K562 (cell line): ENCODE measurements at regions not wholly inside any gene's neighbourhood (a gene's known extent, or its start where the extent isn't known, plus 50 kb on each side); places are given as distances from the start of the nearest gene placed in this dataset.

Experiments used
- BRCA1 ChIP-seq, 2 experiments: fragments of 450-650 bp in 1 of 2; sonication (generic) in 1 of 2; formaldehyde crosslinking in 1 of 2; IDR thresholded peaks; 2 replicates each; pipeline versions ENCODE4 v1.5.0 to v1.6.1; 2017 to 2020; ENCODE audit warnings: mild to moderate bottlenecking in 1 of 2, missing genetic modification reagents in 1 of 2
- CREBBP ChIP-seq: IDR thresholded peaks from one replicate; pipeline ENCODE4 v1.6.1; 2012; ENCODE audit warnings: low read depth, mild to moderate bottlenecking, control low read depth, inconsistent platforms, low read length
- FOXA1 ChIP-seq: fragments of 450-650 bp; IDR thresholded peaks from 2 replicates; pipeline ENCODE4 v1.6.1; 2016; ENCODE audit warnings: mild to moderate bottlenecking, borderline replicate concordance
- GATA2 ChIP-seq: sonication (generic); formaldehyde crosslinking; IDR thresholded peaks from 2 replicates; pipeline ENCODE4 v1.4.0; 2020; ENCODE audit warnings: mild to moderate bottlenecking, missing genetic modification reagents
- L3MBTL2 ChIP-seq: fragments of 450-650 bp; IDR thresholded peaks from 2 replicates; pipeline ENCODE4 v1.6.1; 2016; ENCODE audit warnings: mild to moderate bottlenecking, moderate library complexity
- OTX1 ChIP-seq: fragments of 450-650 bp; formaldehyde crosslinking; IDR thresholded peaks from 2 replicates; pipeline ENCODE4 v1.4.0; 2022; ENCODE audit warnings: mild to moderate bottlenecking
- PHB ChIP-seq: fragments of 250-450 bp; sonication (Bioruptor Pico); IDR thresholded peaks from 2 replicates; pipeline ENCODE4 v1.5.0; 2021
- SAFB2 ChIP-seq: fragments of 200-400 bp; formaldehyde crosslinking; IDR thresholded peaks from 2 replicates; pipeline ENCODE4 v1.6.1; 2018; ENCODE audit warnings: borderline replicate concordance, low read length, low read depth, moderate library complexity; ENCODE audit not compliant: severe bottlenecking
- SP1 ChIP-seq: sonication (generic); formaldehyde crosslinking; IDR thresholded peaks from 2 replicates; pipeline ENCODE4 v1.8.1; 2022; ENCODE audit warnings: mild to moderate bottlenecking, missing genetic modification reagents
- SREBF1 ChIP-seq: fragments of 150-350 bp; IDR thresholded peaks from 2 replicates; pipeline ENCODE4 v1.6.1; 2014; ENCODE audit warnings: antibody characterized with exemption, low read depth, low read length, borderline replicate concordance
- TARDBP ChIP-seq: fragments of 450-650 bp; IDR thresholded peaks from 2 replicates; pipeline ENCODE4 v1.6.1; 2016
- THRA ChIP-seq: fragments of 450-650 bp; IDR thresholded peaks from 2 replicates; pipeline ENCODE4 v1.6.1; 2017; ENCODE audit warnings: mild to moderate bottlenecking, moderate library complexity
- TOE1 ChIP-seq, 2 experiments: fragments of 450-650 bp in 1 of 2; sonication (generic) in 1 of 2; formaldehyde crosslinking in 1 of 2; IDR thresholded peaks; 2 replicates each; pipeline versions ENCODE4 v1.7.1 to v1.8.0; 2016 to 2022; ENCODE audit warnings: borderline replicate concordance in 2 of 2, mild to moderate bottlenecking in 2 of 2, antibody characterized with exemption in 1 of 2, inconsistent platforms in 1 of 2, low read depth in 1 of 2, missing genetic modification reagents in 1 of 2, moderate library complexity in 1 of 2
- ZNF445 ChIP-seq: fragments of 250-450 bp; sonication (Bioruptor Pico); IDR thresholded peaks from 2 replicates; pipeline ENCODE4 v1.4.0; 2020; ENCODE audit warnings: low read depth, mild to moderate bottlenecking, moderate library complexity
- ZNF707 ChIP-seq: fragments of 250-450 bp; sonication (Bioruptor Pico); conservative IDR thresholded peaks from 2 replicates; pipeline ENCODE4 v1.8.0; 2022; ENCODE audit warnings: inconsistent platforms, mild to moderate bottlenecking, moderate library complexity
- ZNF79 ChIP-seq: fragments of 250-450 bp; sonication (Bioruptor Pico); IDR thresholded peaks from 2 replicates; pipeline ENCODE4 v1.4.0; 2020; ENCODE audit warnings: low read depth, mild to moderate bottlenecking, moderate library complexity
- TF ChIP-seq, protein P1 (sequence below): sonication (generic); formaldehyde crosslinking; IDR thresholded peaks from 2 replicates; pipeline ENCODE4 v1.8.0; 2022; ENCODE audit warnings: mild to moderate bottlenecking, missing genetic modification reagents
- TF ChIP-seq, protein P2 (sequence below): IDR thresholded peaks from 2 replicates; pipeline ENCODE4 v1.6.1; 2016; ENCODE audit warnings: missing genetic modification characterization, missing compliant biosample characterization
- TF ChIP-seq, protein P3 (sequence below): fragments of 250-450 bp; sonication (Bioruptor Pico); IDR thresholded peaks from 2 replicates; pipeline ENCODE4 v1.8.0; 2021; ENCODE audit warnings: borderline replicate concordance, mild to moderate bottlenecking, moderate library complexity; ENCODE audit not compliant: poor library complexity, severe bottlenecking

DNA sequence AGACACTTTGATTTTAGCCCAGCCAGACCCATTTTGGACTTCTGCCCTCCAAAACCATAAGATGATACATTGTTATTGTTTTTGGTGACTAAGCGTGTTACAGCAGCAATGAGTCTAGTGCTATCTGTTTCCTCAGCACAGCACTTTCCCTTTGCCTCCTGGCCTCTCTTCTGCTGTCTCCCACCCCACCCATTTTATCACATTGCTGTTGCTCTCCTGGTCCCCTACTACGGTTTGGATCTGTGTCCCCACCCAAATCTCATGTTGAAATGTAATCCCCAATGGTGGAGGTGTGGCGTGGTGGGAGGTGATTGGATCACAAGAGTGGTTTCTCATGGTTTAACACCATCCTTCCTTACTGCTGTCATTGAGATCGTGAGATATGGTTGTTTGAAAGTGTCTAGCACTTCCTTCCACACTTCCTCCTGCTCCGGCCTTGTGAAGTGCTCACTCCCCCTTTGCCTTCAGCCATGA is 59.8 kb upstream of the CD82 start (continued):
- TF ChIP-seq, protein P1, sequence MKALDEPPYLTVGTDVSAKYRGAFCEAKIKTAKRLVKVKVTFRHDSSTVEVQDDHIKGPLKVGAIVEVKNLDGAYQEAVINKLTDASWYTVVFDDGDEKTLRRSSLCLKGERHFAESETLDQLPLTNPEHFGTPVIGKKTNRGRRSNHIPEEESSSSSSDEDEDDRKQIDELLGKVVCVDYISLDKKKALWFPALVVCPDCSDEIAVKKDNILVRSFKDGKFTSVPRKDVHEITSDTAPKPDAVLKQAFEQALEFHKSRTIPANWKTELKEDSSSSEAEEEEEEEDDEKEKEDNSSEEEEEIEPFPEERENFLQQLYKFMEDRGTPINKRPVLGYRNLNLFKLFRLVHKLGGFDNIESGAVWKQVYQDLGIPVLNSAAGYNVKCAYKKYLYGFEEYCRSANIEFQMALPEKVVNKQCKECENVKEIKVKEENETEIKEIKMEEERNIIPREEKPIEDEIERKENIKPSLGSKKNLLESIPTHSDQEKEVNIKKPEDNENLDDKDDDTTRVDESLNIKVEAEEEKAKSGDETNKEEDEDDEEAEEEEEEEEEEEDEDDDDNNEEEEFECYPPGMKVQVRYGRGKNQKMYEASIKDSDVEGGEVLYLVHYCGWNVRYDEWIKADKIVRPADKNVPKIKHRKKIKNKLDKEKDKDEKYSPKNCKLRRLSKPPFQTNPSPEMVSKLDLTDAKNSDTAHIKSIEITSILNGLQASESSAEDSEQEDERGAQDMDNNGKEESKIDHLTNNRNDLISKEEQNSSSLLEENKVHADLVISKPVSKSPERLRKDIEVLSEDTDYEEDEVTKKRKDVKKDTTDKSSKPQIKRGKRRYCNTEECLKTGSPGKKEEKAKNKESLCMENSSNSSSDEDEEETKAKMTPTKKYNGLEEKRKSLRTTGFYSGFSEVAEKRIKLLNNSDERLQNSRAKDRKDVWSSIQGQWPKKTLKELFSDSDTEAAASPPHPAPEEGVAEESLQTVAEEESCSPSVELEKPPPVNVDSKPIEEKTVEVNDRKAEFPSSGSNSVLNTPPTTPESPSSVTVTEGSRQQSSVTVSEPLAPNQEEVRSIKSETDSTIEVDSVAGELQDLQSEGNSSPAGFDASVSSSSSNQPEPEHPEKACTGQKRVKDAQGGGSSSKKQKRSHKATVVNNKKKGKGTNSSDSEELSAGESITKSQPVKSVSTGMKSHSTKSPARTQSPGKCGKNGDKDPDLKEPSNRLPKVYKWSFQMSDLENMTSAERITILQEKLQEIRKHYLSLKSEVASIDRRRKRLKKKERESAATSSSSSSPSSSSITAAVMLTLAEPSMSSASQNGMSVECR (CRISPR knock-in tag) = no peak
- TF ChIP-seq OTX1 (CRISPR knock-in tag) (no peak), L3MBTL2 (peak; percentile 37; the same call in 1 of the 2 replicates), TARDBP (no peak), ZNF445 (CRISPR knock-in tag) (no peak), ZNF707 (CRISPR knock-in tag) (no peak), FOXA1 (no peak), SAFB2 (no peak), SREBF1 (no peak), SP1 (no peak), PHB (no peak), GATA2 (peak; percentile 71; the same call in 1 of the 2 replicates), ZNF79 (CRISPR knock-in tag) (no peak), BRCA1 (IDR thresholded peaks at IDR 0.05) (no peak), BRCA1 (CRISPR knock-in tag; IDR thresholded peaks at IDR 0.05) (no peak), TOE1 (IDR thresholded peaks at IDR 0.05; ENCODE audit: borderline replicate concordance) (0 out of 2 replicates have a peak, but pooled peaks have one; percentile 29), TOE1 (CRISPR knock-in tag; IDR thresholded peaks at IDR 0.05; ENCODE audit: borderline replicate concordance, low read depth) (no peak), THRA (no peak), CREBBP (no peak)
- TF ChIP-seq, protein P2, sequence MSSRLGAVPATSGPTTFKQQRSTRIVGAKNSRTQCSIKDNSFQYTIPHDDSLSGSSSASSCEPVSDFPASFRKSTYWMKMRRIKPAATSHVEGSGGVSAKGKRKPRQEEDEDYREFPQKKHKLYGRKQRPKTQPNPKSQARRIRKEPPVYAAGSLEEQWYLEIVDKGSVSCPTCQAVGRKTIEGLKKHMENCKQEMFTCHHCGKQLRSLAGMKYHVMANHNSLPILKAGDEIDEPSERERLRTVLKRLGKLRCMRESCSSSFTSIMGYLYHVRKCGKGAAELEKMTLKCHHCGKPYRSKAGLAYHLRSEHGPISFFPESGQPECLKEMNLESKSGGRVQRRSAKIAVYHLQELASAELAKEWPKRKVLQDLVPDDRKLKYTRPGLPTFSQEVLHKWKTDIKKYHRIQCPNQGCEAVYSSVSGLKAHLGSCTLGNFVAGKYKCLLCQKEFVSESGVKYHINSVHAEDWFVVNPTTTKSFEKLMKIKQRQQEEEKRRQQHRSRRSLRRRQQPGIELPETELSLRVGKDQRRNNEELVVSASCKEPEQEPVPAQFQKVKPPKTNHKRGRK (tag) = no peak
- TF ChIP-seq, protein P3, sequence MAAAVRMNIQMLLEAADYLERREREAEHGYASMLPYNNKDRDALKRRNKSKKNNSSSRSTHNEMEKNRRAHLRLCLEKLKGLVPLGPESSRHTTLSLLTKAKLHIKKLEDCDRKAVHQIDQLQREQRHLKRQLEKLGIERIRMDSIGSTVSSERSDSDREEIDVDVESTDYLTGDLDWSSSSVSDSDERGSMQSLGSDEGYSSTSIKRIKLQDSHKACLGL (CRISPR knock-in tag) = no peak
